Endothelial cell (in vitro differentiated cells): ENCODE measurements at regions not wholly inside any gene's neighbourhood (a gene's known extent, or its start where the extent isn't known, plus 50 kb on each side); places are given as distances from the start of the nearest gene placed in this dataset.

ENCODE experiments used
- DNase-seq: peaks from one replicate; pipeline ENCODE4 v3.0.0; 2021; ENCODE audit warnings: low spot score
- H3K27ac Mint-ChIP-seq: one replicate; pipeline ENCODE4 v1.8.0; 2021; ENCODE audit warnings: mixed read lengths, inconsistent platforms; ENCODE audit not compliant: unreplicated experiment
- H3K27me3 Mint-ChIP-seq: one replicate; pipeline ENCODE4 v1.8.0; 2021; ENCODE audit warnings: mild to moderate bottlenecking, moderate library complexity, mixed read lengths, inconsistent platforms; ENCODE audit not compliant: unreplicated experiment
- H3K36me3 Mint-ChIP-seq: one replicate; pipeline ENCODE4 v1.8.0; 2021; ENCODE audit warnings: mild to moderate bottlenecking, low read depth, mixed read lengths, inconsistent platforms; ENCODE audit not compliant: unreplicated experiment
- H3K4me1 Mint-ChIP-seq: one replicate; pipeline ENCODE4 v1.8.0; 2021; ENCODE audit warnings: mild to moderate bottlenecking, mixed read lengths, inconsistent platforms; ENCODE audit not compliant: unreplicated experiment
- H3K4me3 Mint-ChIP-seq: one replicate; pipeline ENCODE4 v1.8.0; 2021; ENCODE audit warnings: mild to moderate bottlenecking, mixed read lengths, inconsistent platforms; ENCODE audit not compliant: unreplicated experiment
- H3K9me3 Mint-ChIP-seq: one replicate; pipeline ENCODE4 v1.8.0; 2021; ENCODE audit warnings: mixed read lengths, inconsistent platforms; ENCODE audit not compliant: unreplicated experiment
- CTCF ChIP-seq: fragments of 200-600 bp; sonication (generic); IDR thresholded peaks from one replicate; pipeline ENCODE4 v1.5.0; 2021; ENCODE audit warnings: antibody characterized with exemption; ENCODE audit not compliant: unreplicated experiment

- Mint-ChIP-seq H3K27ac (peak overlapping the region; percentile 25), H3K9me3 (no peaks in the 10 kb centered on the region), H3K36me3 (no peaks in the 10 kb centered on the region), H3K4me3 (no peak overlapping the region), H3K4me1 (peaks cover 3% of the 10 kb centered on the region), H3K27me3 (peaks cover 10% of the 10 kb centered on the region)
- no peak for DNase-seq
- TF ChIP-seq CTCF = no peak
These were observed 69.6 kb downstream of the RBFOX3 start for GRCh38 chr17:79541056-79541850.

- H3K9me3 Mint-ChIP-seq = no peaks in the 10 kb centered on the region
- TF ChIP-seq CTCF = no peak
- H3K27me3 Mint-ChIP-seq = peaks cover 10% of the 10 kb centered on the region
- no peaks in the 10 kb centered on the region for H3K36me3 Mint-ChIP-seq
- H3K4me3 Mint-ChIP-seq = no peak overlapping the region
- H3K27ac Mint-ChIP-seq = peak overlapping the region; percentile 15
- H3K4me1 Mint-ChIP-seq = peaks cover 3% of the 10 kb centered on the region
- peak; percentile 17 for DNase-seq
These were observed 70.7 kb downstream of the RBFOX3 start for GRCh38 chr17:79539944-79540705.

- peaks cover 3% of the 10 kb centered on the region for H3K4me1 Mint-ChIP-seq
- no peak overlapping the region for H3K4me3 Mint-ChIP-seq
- H3K9me3 Mint-ChIP-seq = no peaks in the 10 kb centered on the region
- H3K36me3 Mint-ChIP-seq = no peaks in the 10 kb centered on the region
- no peak overlapping the region for H3K27ac Mint-ChIP-seq
- DNase-seq = no peak
- TF ChIP-seq CTCF = no peak
- H3K27me3 Mint-ChIP-seq = peaks cover 12% of the 10 kb centered on the region
These were observed 72.6 kb downstream of the RBFOX3 start for GRCh38 chr17:79538291-79538690.

- peaks cover 3% of the 10 kb centered on the region for H3K4me1 Mint-ChIP-seq
- TF ChIP-seq CTCF = no peak
- H3K27ac Mint-ChIP-seq = no peak overlapping the region
- H3K36me3 Mint-ChIP-seq = no peaks in the 10 kb centered on the region
- no peak overlapping the region for H3K4me3 Mint-ChIP-seq
- DNase-seq = no peak
- peaks cover 12% of the 10 kb centered on the region for H3K27me3 Mint-ChIP-seq
- H3K9me3 Mint-ChIP-seq = no peaks in the 10 kb centered on the region
These were observed 73.2 kb downstream of the RBFOX3 start for GRCh38 chr17:79537686-79538085.

GRCh38 chr17:79537061-79537460 is 73.8 kb downstream of the RBFOX3 start:
- TF ChIP-seq CTCF = no peak
- Mint-ChIP-seq H3K9me3 (no peaks in the 10 kb centered on the region), H3K4me1 (peaks cover 3% of the 10 kb centered on the region), H3K27me3 (peaks cover 12% of the 10 kb centered on the region), H3K27ac (no peak overlapping the region), H3K4me3 (no peak overlapping the region), H3K36me3 (no peaks in the 10 kb centered on the region)
- DNase-seq = no peak
